ENCODE measurements at regions not wholly inside any gene's neighbourhood (a gene's known extent, or its start where the extent isn't known, plus 50 kb on each side); places are given as distances from the start of the nearest gene placed in this dataset.

DNA sequence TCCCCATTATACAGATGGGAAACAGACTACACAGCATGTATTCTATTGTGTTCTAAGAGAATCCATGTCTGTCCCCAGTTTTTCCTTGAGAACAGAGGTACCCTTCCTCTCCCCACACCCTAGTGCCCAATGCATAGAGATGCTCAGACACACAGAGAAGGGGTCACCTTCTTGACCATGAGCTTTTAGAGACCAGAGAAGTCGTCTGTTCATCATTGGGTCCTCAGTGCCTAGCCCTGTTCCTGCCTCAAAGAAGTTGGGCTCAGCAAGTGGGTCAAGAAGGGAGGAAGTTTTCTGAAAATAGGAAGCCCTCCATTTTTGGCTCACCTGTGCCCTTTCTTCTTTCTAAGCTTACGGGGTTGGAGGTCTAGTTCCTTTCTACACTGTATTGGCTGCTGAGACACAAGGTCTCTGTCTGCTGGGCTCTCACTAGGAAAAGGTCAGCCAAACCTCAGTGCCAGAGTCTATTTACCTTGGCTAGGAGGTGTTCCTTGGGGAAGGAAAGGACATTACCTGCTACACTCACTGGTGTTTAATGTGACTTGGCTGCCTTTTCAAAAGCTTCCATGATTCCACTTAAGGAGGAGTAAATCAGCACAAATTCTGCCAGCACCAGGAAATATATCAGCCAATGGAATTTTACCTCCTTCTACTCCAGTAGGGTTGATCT, 198.5 kb upstream of the PWP1 start:
- TF ChIP-seq ZFX (IDR thresholded peaks at IDR 0.05): no peak
- H3K27ac ChIP-seq: peak overlapping the region; percentile 23; the same call in 1 of the 2 replicates

DNA sequence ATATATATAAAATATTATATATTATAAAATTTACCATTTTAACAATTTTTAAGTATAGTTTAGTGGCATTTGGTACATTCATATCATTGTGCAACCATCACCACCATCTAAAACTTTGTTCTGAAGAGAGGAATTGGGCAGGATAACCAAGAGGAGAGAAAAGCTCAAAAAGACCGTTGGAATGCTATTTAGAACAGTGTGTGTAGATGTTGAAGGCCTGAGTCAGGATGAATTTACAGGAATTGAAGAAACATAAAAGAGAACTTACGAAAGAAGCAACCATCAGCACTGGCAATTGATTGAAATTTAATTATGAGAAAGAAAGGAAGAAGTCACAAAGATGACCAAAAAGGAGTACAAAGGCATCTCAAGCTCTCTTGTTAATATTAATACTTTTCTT, 196.9 kb upstream of the PWP1 start:
- H3K27ac ChIP-seq: no peak overlapping the region
- no peak for TF ChIP-seq ZFX (IDR thresholded peaks at IDR 0.05)
- TF ChIP-seq, protein P1, sequence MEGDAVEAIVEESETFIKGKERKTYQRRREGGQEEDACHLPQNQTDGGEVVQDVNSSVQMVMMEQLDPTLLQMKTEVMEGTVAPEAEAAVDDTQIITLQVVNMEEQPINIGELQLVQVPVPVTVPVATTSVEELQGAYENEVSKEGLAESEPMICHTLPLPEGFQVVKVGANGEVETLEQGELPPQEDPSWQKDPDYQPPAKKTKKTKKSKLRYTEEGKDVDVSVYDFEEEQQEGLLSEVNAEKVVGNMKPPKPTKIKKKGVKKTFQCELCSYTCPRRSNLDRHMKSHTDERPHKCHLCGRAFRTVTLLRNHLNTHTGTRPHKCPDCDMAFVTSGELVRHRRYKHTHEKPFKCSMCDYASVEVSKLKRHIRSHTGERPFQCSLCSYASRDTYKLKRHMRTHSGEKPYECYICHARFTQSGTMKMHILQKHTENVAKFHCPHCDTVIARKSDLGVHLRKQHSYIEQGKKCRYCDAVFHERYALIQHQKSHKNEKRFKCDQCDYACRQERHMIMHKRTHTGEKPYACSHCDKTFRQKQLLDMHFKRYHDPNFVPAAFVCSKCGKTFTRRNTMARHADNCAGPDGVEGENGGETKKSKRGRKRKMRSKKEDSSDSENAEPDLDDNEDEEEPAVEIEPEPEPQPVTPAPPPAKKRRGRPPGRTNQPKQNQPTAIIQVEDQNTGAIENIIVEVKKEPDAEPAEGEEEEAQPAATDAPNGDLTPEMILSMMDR (conservative IDR thresholded peaks at IDR 0.05): no peak

DNA sequence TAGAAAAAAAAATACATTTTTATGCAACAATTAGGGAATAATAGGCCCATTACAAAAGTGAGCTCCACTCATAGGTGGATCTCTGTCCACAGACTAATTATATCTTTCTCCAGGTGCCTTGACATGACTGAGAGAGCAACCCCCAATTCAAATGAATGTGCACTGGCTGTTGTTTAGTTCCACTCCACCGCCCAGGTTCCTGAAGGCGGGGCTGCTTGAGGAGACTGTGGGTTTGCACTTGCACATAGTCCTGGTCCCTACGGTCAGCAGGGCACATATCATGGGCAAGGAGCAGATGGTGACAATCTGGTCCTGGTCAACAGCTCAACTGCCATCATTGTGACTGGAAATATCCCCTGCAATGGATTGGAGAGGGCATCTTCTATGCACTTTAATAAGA, 195.6 kb upstream of the PWP1 start:
- no peak overlapping the region for H3K27ac ChIP-seq
- TF ChIP-seq ZFX (IDR thresholded peaks at IDR 0.05): no peak
- TF ChIP-seq, protein P1 (conservative IDR thresholded peaks at IDR 0.05): no peak

DNA sequence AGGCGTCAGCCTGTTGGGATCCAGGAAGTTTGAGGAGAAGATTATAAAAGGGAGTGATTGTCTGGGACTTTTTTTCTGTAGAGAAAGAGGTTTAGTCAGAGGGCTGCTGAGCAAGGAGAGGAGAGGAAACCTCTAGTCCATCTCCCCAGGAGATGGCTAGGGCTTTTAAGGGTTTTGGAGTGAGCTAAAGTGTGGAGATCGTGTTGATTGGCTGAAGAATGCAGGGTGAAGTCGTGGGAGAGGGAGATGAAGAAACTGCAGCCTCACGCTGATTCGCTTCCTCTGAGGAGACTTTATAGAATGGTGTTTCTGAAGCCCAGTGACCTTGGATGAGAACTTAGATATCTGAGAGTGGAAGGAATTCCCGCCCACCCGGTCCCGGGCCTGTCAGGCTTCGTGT, 193.7 kb upstream of the PWP1 start:
- TF ChIP-seq, protein P1 (conservative IDR thresholded peaks at IDR 0.05): no peak
- TF ChIP-seq ZFX (IDR thresholded peaks at IDR 0.05): no peak
- H3K27ac ChIP-seq: no peak overlapping the region

DNA sequence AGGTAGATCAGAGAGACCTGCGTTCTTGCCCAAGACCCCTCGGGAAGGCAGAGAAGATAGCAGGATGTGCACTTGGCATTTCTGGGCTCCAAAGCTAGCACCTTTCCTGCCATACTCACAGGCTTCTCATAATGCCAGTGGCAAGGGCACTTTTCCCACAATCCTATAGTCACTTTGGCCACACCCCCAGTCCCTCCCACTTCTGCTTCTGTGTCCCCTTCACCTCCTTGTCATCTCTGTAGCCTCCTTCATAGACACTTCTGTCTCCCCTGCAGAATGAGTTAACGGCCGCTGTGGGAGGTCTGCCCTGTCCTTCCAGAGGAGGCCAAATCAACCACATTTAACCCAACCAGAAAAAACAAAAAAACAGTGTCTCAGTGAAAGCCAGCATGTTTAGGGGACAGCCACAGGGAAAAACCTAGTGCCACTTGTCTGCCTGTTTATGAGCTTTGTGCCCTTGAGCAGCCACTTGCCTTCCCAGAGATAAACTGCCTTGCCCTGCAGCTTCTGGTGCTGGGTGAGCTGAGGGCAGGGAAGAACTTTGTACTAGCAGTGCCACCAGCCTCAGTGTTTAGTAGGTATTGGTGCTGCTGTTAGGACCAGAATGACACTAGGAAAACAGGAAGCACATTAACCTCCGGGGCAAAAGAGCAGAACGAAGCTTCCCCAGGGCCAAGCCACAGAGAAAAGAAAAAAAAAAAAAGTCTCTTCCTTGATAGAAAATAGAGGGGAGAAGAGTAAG, 193.0 kb upstream of the PWP1 start:
- no peak for TF ChIP-seq ZFX (IDR thresholded peaks at IDR 0.05)
- TF ChIP-seq, protein P1 (conservative IDR thresholded peaks at IDR 0.05): no peak
- peak overlapping the region; percentile 58 for H3K27ac ChIP-seq

DNA sequence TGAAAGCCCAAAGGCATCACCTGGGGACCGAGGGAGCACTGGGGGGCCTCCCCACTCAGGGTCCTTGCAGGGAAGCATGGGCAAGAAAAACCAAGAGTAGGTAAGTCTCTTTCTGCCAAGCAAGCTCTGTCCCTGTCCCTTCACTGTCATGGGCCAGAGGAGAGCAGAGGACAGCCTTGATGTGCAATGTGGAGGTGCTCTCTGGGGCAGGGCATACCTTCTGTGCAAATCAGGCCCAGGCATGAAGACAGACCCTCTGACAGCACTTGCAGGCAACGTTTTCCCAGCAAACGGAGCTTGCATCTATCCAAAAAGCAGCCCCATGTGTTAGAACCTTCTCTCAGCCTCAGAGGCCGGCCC, 192.5 kb upstream of the PWP1 start:
- TF ChIP-seq, protein P1 (conservative IDR thresholded peaks at IDR 0.05): no peak
- TF ChIP-seq ZFX (IDR thresholded peaks at IDR 0.05): no peak
- H3K27ac ChIP-seq: peak overlapping the region; percentile 58

DNA sequence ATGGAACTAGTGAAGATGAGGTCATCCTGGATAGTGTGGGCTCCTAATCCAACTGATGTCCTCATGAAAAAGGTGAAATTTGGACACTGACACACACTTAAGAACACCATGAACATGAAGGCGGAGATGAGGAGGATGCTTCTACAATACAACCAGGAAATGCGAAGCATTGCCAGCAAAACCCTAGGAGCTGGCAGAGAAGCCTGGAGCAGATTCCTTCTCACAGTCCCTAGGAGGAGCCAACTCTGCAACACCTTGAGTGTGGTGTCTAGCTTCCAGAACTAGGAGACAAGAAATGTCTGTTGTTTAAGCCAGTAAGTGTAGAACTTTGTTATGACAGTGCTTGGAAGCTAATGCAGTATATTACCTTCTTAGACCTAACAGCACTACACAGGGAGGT, 191.9 kb upstream of the PWP1 start:
- TF ChIP-seq, protein P1 (conservative IDR thresholded peaks at IDR 0.05): no peak; the same call in 1 of the 2 replicates
- TF ChIP-seq ZFX (IDR thresholded peaks at IDR 0.05): no peak
- peak overlapping the region; percentile 58; the same call in 1 of the 2 replicates for H3K27ac ChIP-seq
